Fibroblast of lung (primary cell): ENCODE measurements at regions not wholly inside any gene's neighbourhood (a gene's known extent, or its start where the extent isn't known, plus 50 kb on each side); places are given as distances from the start of the nearest gene placed in this dataset.

ENCODE experiments used
- EZH2 ChIP-seq: IDR thresholded peaks from 2 replicates; pipeline ENCODE4 v1.5.1; 2012; ENCODE audit warnings: low read length, control low read depth, mild to moderate bottlenecking; ENCODE audit errors: missing control alignments
- TF ChIP-seq, protein P1 (sequence below), 2 donors: IDR thresholded peaks in 1 of 2; conservative IDR thresholded peaks in 1 of 2; 1 replicate in 1 of 2; 2 replicates in 1 of 2; pipeline ENCODE4 v1.5.1; 2011 to 2012; ENCODE audit warnings: low read length in 2 of 2, control low read depth in 1 of 2, inconsistent platforms in 1 of 2, low read depth in 1 of 2, mild to moderate bottlenecking in 1 of 2

DNA sequence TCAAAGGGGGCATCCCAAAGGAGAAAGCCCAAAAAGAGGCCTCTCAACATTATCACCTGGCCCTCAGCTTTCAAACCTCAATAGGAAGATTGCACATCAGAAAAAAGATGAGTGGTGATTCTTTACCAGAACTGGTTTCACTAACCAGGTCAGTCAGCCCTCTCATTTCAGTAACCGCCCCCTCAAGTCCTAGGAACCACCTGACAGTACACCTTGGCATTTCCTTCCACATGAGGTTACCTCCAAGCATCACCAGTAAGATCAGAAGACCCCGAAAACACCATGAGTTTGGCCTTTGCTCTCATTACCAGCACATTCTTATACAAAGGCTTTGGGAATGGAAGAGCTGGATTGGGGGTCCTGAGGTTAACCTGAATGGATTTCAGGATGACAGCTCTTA lies 200.5 kb downstream of the SUCLA2 start:
- TF ChIP-seq, protein P1, sequence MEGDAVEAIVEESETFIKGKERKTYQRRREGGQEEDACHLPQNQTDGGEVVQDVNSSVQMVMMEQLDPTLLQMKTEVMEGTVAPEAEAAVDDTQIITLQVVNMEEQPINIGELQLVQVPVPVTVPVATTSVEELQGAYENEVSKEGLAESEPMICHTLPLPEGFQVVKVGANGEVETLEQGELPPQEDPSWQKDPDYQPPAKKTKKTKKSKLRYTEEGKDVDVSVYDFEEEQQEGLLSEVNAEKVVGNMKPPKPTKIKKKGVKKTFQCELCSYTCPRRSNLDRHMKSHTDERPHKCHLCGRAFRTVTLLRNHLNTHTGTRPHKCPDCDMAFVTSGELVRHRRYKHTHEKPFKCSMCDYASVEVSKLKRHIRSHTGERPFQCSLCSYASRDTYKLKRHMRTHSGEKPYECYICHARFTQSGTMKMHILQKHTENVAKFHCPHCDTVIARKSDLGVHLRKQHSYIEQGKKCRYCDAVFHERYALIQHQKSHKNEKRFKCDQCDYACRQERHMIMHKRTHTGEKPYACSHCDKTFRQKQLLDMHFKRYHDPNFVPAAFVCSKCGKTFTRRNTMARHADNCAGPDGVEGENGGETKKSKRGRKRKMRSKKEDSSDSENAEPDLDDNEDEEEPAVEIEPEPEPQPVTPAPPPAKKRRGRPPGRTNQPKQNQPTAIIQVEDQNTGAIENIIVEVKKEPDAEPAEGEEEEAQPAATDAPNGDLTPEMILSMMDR (conservative IDR thresholded peaks at IDR 0.05 in 1 of 2, IDR thresholded peaks at IDR 0.05 in 1 of 2; ENCODE audit: low read depth in 1 of 2, low read length in 2 of 2) = no peak
- no peak for TF ChIP-seq EZH2
